ENCODE measurements at regions not wholly inside any gene's neighbourhood (a gene's known extent, or its start where the extent isn't known, plus 50 kb on each side); places are given as distances from the start of the nearest gene placed in this dataset.

DNA sequence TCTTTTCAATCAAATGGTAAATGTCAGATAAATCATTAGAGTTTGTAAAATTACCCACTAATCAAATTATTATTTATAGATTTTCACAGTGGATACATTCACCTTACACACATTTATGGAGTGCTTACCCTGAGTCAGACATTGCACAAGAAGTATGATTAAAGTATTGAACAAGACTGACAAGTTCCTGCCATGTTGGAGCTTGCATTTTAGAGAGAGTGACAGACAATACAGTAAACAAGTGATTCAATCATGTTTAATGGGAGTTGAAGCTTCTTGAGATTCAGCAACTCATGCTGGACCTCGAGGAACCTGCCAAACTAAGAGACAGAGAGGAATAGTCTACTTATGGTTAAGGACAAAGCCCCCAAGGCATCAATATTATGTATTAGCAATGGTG lies 487.8 kb downstream of the PCDH17 start:
- Histone ChIP-seq H3K9me3 (no peaks in the 10 kb centered on the region), H3K4me1 (replicated peaks) (no peaks in the 10 kb centered on the region), H3K27ac (no peak overlapping the region), H3K4me3 (no peak overlapping the region), H3K27me3 (replicated peaks; ENCODE audit: insufficient read depth) (no peaks in the 10 kb centered on the region), H3K36me3 (no peaks in the 10 kb centered on the region)
- 24% methylated on average over 1 of the region's 1 CpG for WGBS
- TF ChIP-seq CTCF (IDR thresholded peaks at IDR 0.05): no peak
- TF ChIP-seq POLR2AphosphoS5 (IDR thresholded peaks at IDR 0.05): no peak
- no peak for TF ChIP-seq POLR2A (IDR thresholded peaks at IDR 0.05)
- no peak for DNase-seq (ENCODE audit: low spot score)
- intact Hi-C loops (cut with DNase I): no loop called here

DNA sequence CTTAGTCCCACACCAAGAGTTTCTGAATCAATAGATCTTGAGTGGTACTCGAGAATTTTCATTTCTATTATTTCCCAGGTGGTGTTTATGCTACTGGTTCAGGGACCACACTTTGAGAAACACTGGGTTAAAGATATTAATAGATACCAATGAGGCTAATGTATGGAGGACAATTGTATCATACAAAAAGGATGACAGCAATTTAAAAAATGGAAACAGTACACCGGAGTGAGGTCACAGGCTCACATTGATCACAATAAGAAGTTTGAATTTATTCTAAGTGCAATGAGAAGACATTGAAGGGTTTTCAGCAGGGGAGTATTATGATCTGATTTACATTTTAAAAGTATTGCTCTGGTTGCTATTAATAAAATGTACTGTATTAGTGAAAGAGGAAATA lies 488.3 kb downstream of the PCDH17 start:
- WGBS: 76% methylated on average over 2 of the region's 2 CpGs
- TF ChIP-seq CTCF (IDR thresholded peaks at IDR 0.05) (no peak), POLR2A (IDR thresholded peaks at IDR 0.05) (no peak), POLR2AphosphoS5 (IDR thresholded peaks at IDR 0.05) (no peak)
- no peaks in the 10 kb centered on the region for H3K9me3 ChIP-seq
- no peaks in the 10 kb centered on the region for H3K4me1 ChIP-seq (replicated peaks)
- DNase-seq (ENCODE audit: low spot score): no peak
- no peak overlapping the region for H3K27ac ChIP-seq
- no peaks in the 10 kb centered on the region for H3K36me3 ChIP-seq
- no peak overlapping the region for H3K4me3 ChIP-seq
- intact Hi-C loops (cut with DNase I): no loop called here
- H3K27me3 ChIP-seq (replicated peaks; ENCODE audit: insufficient read depth): no peaks in the 10 kb centered on the region

DNA sequence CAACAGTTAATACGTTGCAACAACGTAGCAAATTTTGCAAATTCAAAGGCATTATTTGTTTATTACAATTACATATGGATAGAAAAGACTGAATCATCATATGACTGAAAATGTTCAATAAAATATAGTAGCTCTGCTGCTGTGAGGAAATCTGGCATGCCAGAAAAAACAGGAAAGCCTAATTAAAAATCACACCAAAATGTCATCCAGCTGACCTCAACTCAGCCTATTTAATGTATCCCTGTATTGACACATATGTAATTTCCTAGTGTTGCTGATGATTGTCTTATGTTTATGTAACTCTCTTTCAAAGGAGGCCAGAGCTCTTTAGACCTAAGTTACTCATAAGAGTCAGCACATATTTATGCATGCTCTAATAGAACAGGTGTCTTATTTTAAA lies 495.0 kb downstream of the PCDH17 start:
- no peaks in the 10 kb centered on the region for H3K9me3 ChIP-seq
- TF ChIP-seq CTCF (IDR thresholded peaks at IDR 0.05): no peak
- intact Hi-C loops (cut with DNase I): no loop called here
- H3K27me3 ChIP-seq (replicated peaks; ENCODE audit: insufficient read depth): no peaks in the 10 kb centered on the region
- H3K4me1 ChIP-seq (replicated peaks): no peaks in the 10 kb centered on the region
- H3K36me3 ChIP-seq: no peaks in the 10 kb centered on the region
- no peak overlapping the region for H3K4me3 ChIP-seq
- no peak for DNase-seq (ENCODE audit: low spot score)
- H3K27ac ChIP-seq: no peak overlapping the region
- WGBS: 72% methylated on average over 2 of the region's 2 CpGs

DNA sequence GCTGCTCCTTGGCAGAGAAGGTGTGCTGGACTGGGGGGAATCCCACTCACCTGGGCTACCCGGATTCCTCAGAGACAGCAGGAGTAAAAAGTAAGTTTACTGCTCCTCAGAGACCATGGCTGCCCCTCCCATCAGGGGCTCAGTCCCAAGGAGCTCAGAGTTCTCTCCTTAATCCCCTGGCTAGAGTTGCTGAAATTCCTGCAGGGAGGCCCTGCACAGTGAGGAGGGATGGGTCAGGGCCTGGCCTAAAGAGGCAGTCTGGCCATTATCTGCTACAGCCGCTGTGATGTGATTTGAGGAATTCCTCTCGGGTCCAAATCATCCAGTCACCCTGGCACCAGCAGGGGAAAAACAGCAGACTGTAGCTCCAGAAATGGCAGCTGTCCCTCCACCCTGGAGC lies 502.5 kb downstream of the PCDH17 start:
- no peak for DNase-seq (ENCODE audit: low spot score)
- Histone ChIP-seq H3K9me3 (no peaks in the 10 kb centered on the region), H3K27me3 (replicated peaks; ENCODE audit: insufficient read depth) (no peaks in the 10 kb centered on the region), H3K4me3 (no peak overlapping the region), H3K4me1 (replicated peaks) (no peaks in the 10 kb centered on the region), H3K36me3 (no peaks in the 10 kb centered on the region), H3K27ac (no peak overlapping the region)
- TF ChIP-seq POLR2A (IDR thresholded peaks at IDR 0.05) (no peak), CTCF (IDR thresholded peaks at IDR 0.05) (no peak), POLR2AphosphoS5 (IDR thresholded peaks at IDR 0.05) (no peak)
- WGBS: 68% methylated on average over 3 of the region's 3 CpGs
- intact Hi-C loops (cut with DNase I): no loop called here

DNA sequence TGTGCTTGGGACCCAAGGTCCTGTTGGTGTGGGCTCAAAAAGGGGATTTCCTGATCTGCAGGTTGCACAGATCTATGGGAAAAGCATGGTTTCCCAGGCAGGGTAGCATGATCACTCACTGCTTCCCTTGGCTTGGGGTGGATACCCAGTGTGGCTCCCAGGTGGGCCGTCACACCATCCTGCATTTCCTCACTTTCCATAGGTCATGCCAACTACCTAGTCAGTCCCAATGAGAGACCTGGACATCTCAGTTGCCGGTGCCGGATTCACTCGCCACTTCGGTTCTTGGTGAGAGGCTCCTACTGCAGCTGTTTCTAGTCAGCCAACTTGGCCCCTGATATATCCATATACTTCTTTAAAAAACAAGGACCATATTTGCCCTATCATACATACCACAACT lies 503.0 kb downstream of the PCDH17 start:
- intact Hi-C loops (cut with DNase I): no loop called here
- TF ChIP-seq POLR2AphosphoS5 (IDR thresholded peaks at IDR 0.05): no peak
- TF ChIP-seq CTCF (IDR thresholded peaks at IDR 0.05): no peak
- no peak for TF ChIP-seq POLR2A (IDR thresholded peaks at IDR 0.05)
- Histone ChIP-seq H3K4me3 (no peak overlapping the region), H3K36me3 (no peaks in the 10 kb centered on the region), H3K27ac (no peak overlapping the region), H3K4me1 (replicated peaks) (no peaks in the 10 kb centered on the region), H3K27me3 (replicated peaks; ENCODE audit: insufficient read depth) (no peaks in the 10 kb centered on the region), H3K9me3 (no peaks in the 10 kb centered on the region)
- DNase-seq (ENCODE audit: low spot score): no peak
- 92% methylated on average over 5 of the region's 5 CpGs for WGBS

Data from prostate gland (tissue), 2 donors.